HG02943 (cell line): ENCODE measurements at regions not wholly inside any gene's neighbourhood (a gene's known extent, or its start where the extent isn't known, plus 50 kb on each side); places are given as distances from the start of the nearest gene placed in this dataset.

Source experiments
- ATAC-seq: cut with Tn5 transposase; IDR thresholded peaks from one replicate; pipeline ENCODE4 v1.9.1; 2021; ENCODE audit warnings: mild to moderate bottlenecking, low read depth, moderate library complexity; ENCODE audit not compliant: unreplicated experiment

- ATAC-seq, result no peak
Measured at GRCh38 chr12:127909041-127909440, 357.9 kb upstream of the TMEM132C start.

DNA sequence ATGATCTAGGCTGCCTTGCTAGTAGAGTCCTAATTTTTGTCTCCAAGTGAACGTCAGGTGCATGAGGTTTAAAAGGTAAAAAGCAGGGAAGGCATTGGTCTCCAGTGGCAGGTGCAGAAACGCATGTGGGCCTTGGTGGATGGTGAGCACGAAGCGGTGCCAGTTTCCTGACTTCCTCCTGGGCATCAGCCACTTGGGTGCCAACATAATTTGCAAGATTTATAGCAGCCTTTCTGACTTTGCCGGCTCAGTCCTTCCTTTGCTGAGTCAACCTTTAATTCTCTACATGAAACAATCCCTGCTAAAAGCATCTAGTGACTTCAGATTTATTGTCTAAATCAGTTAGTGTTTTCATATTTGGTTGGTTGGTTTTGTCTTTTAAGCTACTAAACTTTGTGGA lies 355.7 kb upstream of the TMEM132C start:
- ATAC-seq, result no peak

DNA sequence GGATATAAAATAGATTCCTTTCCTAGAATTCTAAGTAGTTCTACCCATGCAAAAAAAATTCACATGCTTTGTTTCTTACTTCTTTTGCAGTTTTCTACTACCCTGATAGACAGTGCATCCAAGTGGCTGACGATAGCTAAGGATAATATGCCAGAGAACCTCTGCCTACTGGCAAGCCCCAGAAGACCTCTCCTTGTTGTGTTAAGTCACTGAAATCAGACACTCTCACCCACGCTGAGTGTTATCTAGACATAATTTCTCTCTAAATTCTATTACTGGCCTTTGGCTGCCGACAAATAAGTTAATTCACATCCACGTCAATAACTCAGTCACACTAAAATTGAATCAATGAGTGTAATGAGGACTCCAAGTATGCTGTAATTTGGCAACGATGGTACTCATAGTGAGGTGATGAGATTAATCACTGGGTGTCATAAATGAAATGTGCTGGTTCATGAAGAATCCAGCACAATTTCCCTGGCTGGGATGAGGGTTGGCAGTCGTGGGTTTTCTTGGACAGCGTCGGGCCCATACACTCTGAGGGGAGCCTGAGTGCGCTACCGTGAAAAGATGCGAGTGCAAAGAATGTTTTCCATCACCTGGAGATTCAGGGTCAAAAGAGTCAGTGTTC lies 354.8 kb upstream of the TMEM132C start:
- no peak for ATAC-seq

- no peak for ATAC-seq
Measured at GRCh38 chr12:127923501-127923900, 343.5 kb upstream of the TMEM132C start.

GRCh38 chr12:127925971-127926370 lies 341.0 kb upstream of the TMEM132C start:
- ATAC-seq, result no peak

DNA sequence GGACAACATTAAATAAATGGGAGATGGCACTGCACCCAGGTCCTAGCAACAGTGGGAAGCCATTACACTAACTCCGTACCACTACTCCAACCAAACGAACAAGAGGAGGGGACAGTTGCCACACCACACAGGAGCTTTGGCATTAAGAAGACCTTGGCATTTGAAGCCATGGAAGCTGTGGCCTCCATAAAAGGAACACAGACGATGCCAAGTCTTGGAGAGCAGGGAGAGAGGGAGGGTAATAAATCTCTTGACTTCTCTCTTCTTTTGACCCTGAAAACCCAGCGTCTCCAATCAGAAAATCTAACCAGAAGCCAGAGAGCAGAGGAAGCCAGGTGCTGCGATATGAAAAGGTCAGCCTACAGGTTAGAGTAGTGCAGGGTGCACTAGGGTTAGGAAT lies 338.8 kb upstream of the TMEM132C start:
- ATAC-seq, result no peak

DNA sequence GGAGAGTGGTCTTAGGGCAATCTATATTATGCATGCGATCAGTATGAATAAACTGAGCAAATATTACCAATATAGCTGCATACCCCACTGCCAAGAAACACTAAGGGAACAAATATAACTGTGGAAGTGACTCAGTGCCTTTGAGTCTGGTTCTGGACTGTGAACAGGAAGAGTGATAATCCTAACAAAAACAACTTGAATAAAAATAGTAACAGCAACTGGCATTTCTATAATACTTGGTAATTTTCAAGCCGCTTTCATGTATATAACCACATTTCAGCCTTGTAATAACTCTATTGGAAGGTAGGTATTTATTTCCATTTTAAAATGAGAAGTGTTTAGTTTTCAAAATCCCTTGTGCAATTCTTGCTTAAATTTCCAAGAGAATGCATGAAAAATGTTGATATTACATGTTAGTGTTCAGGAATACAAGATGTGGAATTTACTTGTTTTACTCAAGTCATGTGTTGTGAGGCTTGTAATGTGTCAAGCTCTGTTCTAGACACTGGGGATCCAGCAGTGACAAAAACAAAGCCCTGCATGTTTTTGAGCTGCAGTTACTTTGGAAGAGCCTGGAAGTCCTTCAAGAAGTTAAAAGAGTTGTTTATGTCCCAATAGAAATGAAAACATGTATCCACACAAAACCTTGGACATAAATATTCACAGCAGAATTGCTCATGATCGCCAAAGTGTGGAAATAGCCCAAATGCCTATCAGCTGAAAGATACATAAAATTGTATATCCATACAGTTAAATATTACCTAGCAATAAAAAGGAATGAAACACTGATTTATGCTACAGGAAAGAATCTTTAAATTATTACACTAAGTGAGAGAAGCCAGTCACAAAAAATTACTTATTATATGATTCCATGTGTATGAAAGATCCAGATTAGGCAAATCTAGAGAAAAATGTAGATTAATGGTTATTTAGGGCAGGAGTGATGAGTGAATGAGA lies 338.1 kb upstream of the TMEM132C start:
- no peak for ATAC-seq

DNA sequence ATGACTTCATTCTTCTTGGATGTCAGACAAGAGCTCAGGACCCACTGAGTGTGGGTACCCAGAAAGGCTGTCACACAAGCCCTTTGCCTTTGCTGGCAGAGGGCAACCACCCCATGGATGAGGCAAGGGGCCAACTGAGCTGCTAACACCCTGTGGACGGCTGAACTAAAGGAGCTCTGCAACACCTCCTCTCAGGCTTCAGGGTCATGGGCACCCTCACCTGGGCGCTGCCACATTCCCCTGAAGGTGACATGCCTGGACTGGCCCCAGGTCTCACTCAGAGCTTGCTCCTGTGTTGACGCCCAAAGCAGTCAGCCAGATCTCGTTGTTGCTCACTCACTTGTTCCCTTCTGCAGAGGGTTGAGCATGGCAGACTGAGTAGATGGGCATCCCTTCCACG lies 336.8 kb upstream of the TMEM132C start:
- ATAC-seq, result no peak

GRCh38 chr12:127934409-127934808 lies 332.6 kb upstream of the TMEM132C start:
- ATAC-seq, result no peak

- ATAC-seq, result no peak
Measured at GRCh38 chr12:127936463-127936862, 330.5 kb upstream of the TMEM132C start.

- ATAC-seq, result no peak
Measured at GRCh38 chr12:127941332-127941731, 325.6 kb upstream of the TMEM132C start.

GRCh38 chr12:127942981-127943380 lies 324.0 kb upstream of the TMEM132C start:
- no peak for ATAC-seq

- no peak for ATAC-seq
Measured at GRCh38 chr12:127943481-127944210, 323.3 kb upstream of the TMEM132C start.

DNA sequence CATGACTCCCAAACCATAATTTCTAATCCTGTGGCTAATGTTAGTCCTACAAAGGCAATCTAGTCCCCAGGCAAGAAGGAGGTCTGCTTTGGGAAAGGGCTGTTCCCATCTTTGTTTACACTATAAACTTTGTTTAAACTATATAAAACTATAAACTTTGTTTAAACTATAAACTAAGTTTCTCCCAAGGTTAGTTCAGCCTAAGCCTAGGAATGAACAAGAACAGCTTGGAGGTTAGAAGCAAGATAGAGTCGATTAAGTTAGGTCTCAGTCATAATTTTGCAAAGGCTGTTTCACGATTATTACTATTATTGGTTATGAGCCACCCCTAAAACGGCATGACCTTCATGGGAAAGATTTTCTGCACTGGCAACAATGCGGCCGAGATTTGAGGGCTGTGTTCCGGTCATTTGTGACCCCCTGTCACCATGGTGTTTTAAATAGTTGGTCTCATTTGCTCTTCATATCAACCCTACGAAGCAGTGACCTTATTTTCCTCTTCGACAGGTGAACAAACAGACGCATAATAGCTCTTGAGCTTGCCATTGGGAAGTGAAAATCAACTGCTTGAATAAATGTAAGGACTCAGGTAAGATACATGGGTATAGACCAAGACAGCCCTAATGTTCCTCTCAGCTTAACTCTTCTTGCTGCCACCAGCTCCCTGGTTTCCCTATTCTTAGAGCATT lies 322.6 kb upstream of the TMEM132C start:
- no peak for ATAC-seq

GRCh38 chr12:127957001-127957660 lies 309.8 kb upstream of the TMEM132C start:
- no peak for ATAC-seq

GRCh38 chr12:127962303-127962702 lies 304.7 kb upstream of the TMEM132C start:
- ATAC-seq, result no peak

DNA sequence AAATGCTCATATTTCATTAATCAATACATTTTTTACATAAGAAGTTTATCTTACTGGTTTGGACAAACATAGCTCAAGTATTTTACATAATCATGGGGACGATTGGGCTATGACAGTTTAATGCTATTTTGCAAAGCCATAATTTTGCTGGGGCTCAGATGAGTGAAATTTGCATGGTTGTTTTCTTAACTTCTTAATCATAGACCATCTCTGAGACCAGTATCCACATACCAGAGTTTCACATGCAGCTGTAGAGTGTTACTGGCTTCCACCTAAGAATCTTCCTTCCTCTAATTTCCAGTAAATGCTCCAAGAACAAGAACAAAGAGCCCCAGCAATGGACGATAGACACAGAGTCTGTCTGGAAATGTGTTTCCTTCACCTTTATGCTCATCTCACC lies 303.0 kb upstream of the TMEM132C start:
- no peak for ATAC-seq

GRCh38 chr12:127964717-127965116 lies 302.3 kb upstream of the TMEM132C start:
- ATAC-seq, result no peak

GRCh38 chr12:127966331-127966730 lies 300.6 kb upstream of the TMEM132C start:
- ATAC-seq, result no peak

DNA sequence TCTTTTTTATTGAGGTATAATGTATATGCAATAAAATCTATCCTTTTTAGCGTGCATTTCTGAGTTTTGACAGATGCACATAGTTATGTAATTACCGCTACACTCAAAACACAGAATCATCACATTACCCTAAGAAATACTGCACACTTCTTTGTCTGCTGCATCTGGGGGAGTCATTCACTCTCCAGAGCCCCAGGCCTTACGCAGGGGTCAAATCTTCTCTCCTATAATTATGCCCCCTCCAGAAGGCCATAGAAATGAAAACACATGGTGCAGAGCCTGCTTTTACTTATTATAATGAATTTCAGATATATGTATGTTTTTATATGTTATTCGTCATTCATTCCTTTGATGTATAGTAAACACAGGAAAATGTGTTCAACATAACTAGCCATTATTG lies 296.5 kb upstream of the TMEM132C start:
- ATAC-seq, result no peak
